Astrocyte (in vitro differentiated cells and primary cell): ENCODE measurements at regions not wholly inside any gene's neighbourhood (a gene's known extent, or its start where the extent isn't known, plus 50 kb on each side); places are given as distances from the start of the nearest gene placed in this dataset.

ENCODE experiments used
- DNase-seq: peaks from one replicate; pipeline ENCODE4 v3.0.0-alpha.2; 2010; ENCODE audit warnings: low read depth
- FAIRE-seq: peaks from 2 replicates; lab custom pipeline; 2011; peaks lifted over from hg19 to GRCh38; lab: Jason Lieb, UNC
- H2AFZ ChIP-seq: 2 replicates; pipeline ENCODE4 v1.6.0; 2012; ENCODE audit warnings: low read depth, low read length, inconsistent platforms
- H3K27ac ChIP-seq: 2 replicates; pipeline ENCODE4 v1.5.1; 2011; ENCODE audit warnings: low read depth, low read length, inconsistent platforms
- H3K27me3 ChIP-seq: 2 replicates; pipeline ENCODE4 v1.6.0; 2011; ENCODE audit warnings: low read length, inconsistent platforms; ENCODE audit not compliant: insufficient read depth
- H3K36me3 ChIP-seq: 2 replicates; pipeline ENCODE4 v1.5.1; 2011; ENCODE audit warnings: low read length, inconsistent platforms; ENCODE audit not compliant: insufficient read depth
- H3K4me1 ChIP-seq: 2 replicates; pipeline ENCODE4 v1.5.1; 2011; ENCODE audit warnings: low read length, inconsistent platforms; ENCODE audit not compliant: insufficient read depth
- H3K4me2 ChIP-seq: 2 replicates; pipeline ENCODE4 v1.6.0; 2012; ENCODE audit warnings: low read length, inconsistent platforms
- H3K4me3 ChIP-seq: 2 replicates; pipeline ENCODE4 v1.5.1; 2011; ENCODE audit warnings: low read depth, mild to moderate bottlenecking, low read length, inconsistent platforms; ENCODE audit not compliant: insufficient read depth
- H3K79me2 ChIP-seq: 2 replicates; pipeline ENCODE4 v1.6.0; 2012; ENCODE audit warnings: mild to moderate bottlenecking, low read length, inconsistent platforms; ENCODE audit not compliant: insufficient read depth
- H3K9ac ChIP-seq: 2 replicates; pipeline ENCODE4 v1.6.0; 2012; ENCODE audit warnings: mild to moderate bottlenecking, low read length, inconsistent platforms
- H3K9me3 ChIP-seq: 2 replicates; pipeline ENCODE4 v1.5.1; 2012; ENCODE audit warnings: low read depth, mild to moderate bottlenecking, low read length, inconsistent platforms; ENCODE audit not compliant: insufficient read depth
- H4K20me1 ChIP-seq: 2 replicates; pipeline ENCODE4 v1.6.0; 2012; ENCODE audit warnings: low read length, inconsistent platforms; ENCODE audit not compliant: insufficient read depth
- H3K27ac Mint-ChIP-seq: one replicate; pipeline ENCODE4 v1.8.0; 2021; ENCODE audit warnings: mild to moderate bottlenecking, mixed read lengths; ENCODE audit not compliant: unreplicated experiment
- H3K27me3 Mint-ChIP-seq: one replicate; pipeline ENCODE4 v1.8.0; 2021; ENCODE audit warnings: low read depth, mixed read lengths; ENCODE audit not compliant: unreplicated experiment
- H3K36me3 Mint-ChIP-seq: one replicate; pipeline ENCODE4 v1.8.0; 2021; ENCODE audit warnings: low read depth, mixed read lengths; ENCODE audit not compliant: unreplicated experiment
- H3K4me1 Mint-ChIP-seq: one replicate; pipeline ENCODE4 v1.8.0; 2021; ENCODE audit warnings: low read depth, mixed read lengths; ENCODE audit not compliant: unreplicated experiment
- H3K4me3 Mint-ChIP-seq: one replicate; pipeline ENCODE4 v1.8.0; 2021; ENCODE audit warnings: mild to moderate bottlenecking, moderate library complexity, mixed read lengths; ENCODE audit not compliant: unreplicated experiment
- H3K9me3 Mint-ChIP-seq: one replicate; pipeline ENCODE4 v1.8.0; 2021; ENCODE audit warnings: mild to moderate bottlenecking, mixed read lengths; ENCODE audit not compliant: unreplicated experiment
- CTCF ChIP-seq: IDR thresholded peaks from 2 replicates; pipeline ENCODE4 v1.5.1; 2011; ENCODE audit warnings: low read depth, mild to moderate bottlenecking, inconsistent platforms, low read length, moderate library complexity; ENCODE audit not compliant: insufficient read depth
- EZH2 ChIP-seq: IDR thresholded peaks from 2 replicates; pipeline ENCODE4 v1.6.1; 2012; ENCODE audit warnings: mild to moderate bottlenecking, low read length, inconsistent platforms; ENCODE audit not compliant: insufficient read depth

GRCh38 chr5:40277161-40277906 lies 402.4 kb upstream of the PTGER4 start:
- H4K20me1 ChIP-seq, result no peaks in the 10 kb centered on the region
- no peak for TF ChIP-seq CTCF
- no peak for TF ChIP-seq EZH2
- Mint-ChIP-seq H3K27me3 (no peaks in the 10 kb centered on the region), H3K36me3 (no peaks in the 10 kb centered on the region), H3K9me3 (no peaks in the 10 kb centered on the region), H3K27ac (no peak overlapping the region), H3K4me1 (peaks cover 7% of the 10 kb centered on the region), H3K4me3 (no peak overlapping the region)
- H3K27me3 ChIP-seq, result no peaks in the 10 kb centered on the region
- no peak overlapping the region for H3K4me3 ChIP-seq
- H2AFZ ChIP-seq, result no peak overlapping the region
- H3K27ac ChIP-seq, result no peak overlapping the region
- H3K36me3 ChIP-seq, result no peaks in the 10 kb centered on the region
- no peak overlapping the region for H3K4me2 ChIP-seq
- FAIRE-seq, result no peak
- H3K9me3 ChIP-seq, result no peaks in the 10 kb centered on the region
- H3K9ac ChIP-seq, result no peak overlapping the region
- DNase-seq, result no peak
- no peaks in the 10 kb centered on the region for H3K4me1 ChIP-seq
- no peaks in the 10 kb centered on the region for H3K79me2 ChIP-seq

- H3K4me1 Mint-ChIP-seq, result peaks cover 7% of the 10 kb centered on the region
- H3K9ac ChIP-seq, result no peak overlapping the region
- no peaks in the 10 kb centered on the region for H3K27me3 ChIP-seq
- H3K27ac ChIP-seq, result no peak overlapping the region
- no peak overlapping the region for H2AFZ ChIP-seq
- H3K4me2 ChIP-seq, result no peak overlapping the region
- no peaks in the 10 kb centered on the region for H3K36me3 ChIP-seq
- no peak overlapping the region for H3K4me3 ChIP-seq
- H4K20me1 ChIP-seq, result no peaks in the 10 kb centered on the region
- no peak overlapping the region for H3K4me3 Mint-ChIP-seq
- FAIRE-seq (no peak), DNase-seq (no peak)
- H3K36me3 Mint-ChIP-seq, result no peaks in the 10 kb centered on the region
- no peaks in the 10 kb centered on the region for H3K9me3 ChIP-seq
- no peaks in the 10 kb centered on the region for H3K27me3 Mint-ChIP-seq
- H3K27ac Mint-ChIP-seq, result no peak overlapping the region
- no peaks in the 10 kb centered on the region for H3K9me3 Mint-ChIP-seq
- no peaks in the 10 kb centered on the region for H3K4me1 ChIP-seq
- TF ChIP-seq EZH2 (no peak), CTCF (no peak)
- no peaks in the 10 kb centered on the region for H3K79me2 ChIP-seq
These were observed 403.2 kb upstream of the PTGER4 start for GRCh38 chr5:40276426-40277102.

- no peak overlapping the region for H3K27ac ChIP-seq
- H2AFZ ChIP-seq, result no peak overlapping the region
- H3K4me3 ChIP-seq, result no peak overlapping the region
- H3K4me1 Mint-ChIP-seq, result peaks cover 7% of the 10 kb centered on the region
- no peaks in the 10 kb centered on the region for H3K36me3 ChIP-seq
- H3K27me3 Mint-ChIP-seq, result no peaks in the 10 kb centered on the region
- H3K36me3 Mint-ChIP-seq, result no peaks in the 10 kb centered on the region
- TF ChIP-seq EZH2 (no peak), CTCF (no peak)
- no peaks in the 10 kb centered on the region for H3K9me3 ChIP-seq
- H4K20me1 ChIP-seq, result no peaks in the 10 kb centered on the region
- H3K4me1 ChIP-seq, result no peaks in the 10 kb centered on the region
- H3K27ac Mint-ChIP-seq, result no peak overlapping the region
- no peak overlapping the region for H3K9ac ChIP-seq
- no peak overlapping the region for H3K4me3 Mint-ChIP-seq
- H3K4me2 ChIP-seq, result no peak overlapping the region
- no peaks in the 10 kb centered on the region for H3K9me3 Mint-ChIP-seq
- FAIRE-seq, result no peak
- H3K27me3 ChIP-seq, result no peaks in the 10 kb centered on the region
- no peaks in the 10 kb centered on the region for H3K79me2 ChIP-seq
- DNase-seq, result no peak
These were observed 405.1 kb upstream of the PTGER4 start for GRCh38 chr5:40274568-40274967.
